GM19395 (cell line): ENCODE measurements at regions not wholly inside any gene's neighbourhood (a gene's known extent, or its start where the extent isn't known, plus 50 kb on each side); places are given as distances from the start of the nearest gene placed in this dataset.
"Not testable (repeated sequence)": the region's sequence is repeated elsewhere in the genome, so short reads cannot be mapped to it uniquely, and the experiment has no call there.

Experiments used
- ATAC-seq: cut with Tn5 transposase; IDR thresholded peaks from one replicate; pipeline ENCODE4 v1.9.1; 2021; ENCODE audit warnings: mild to moderate bottlenecking, moderate library complexity; ENCODE audit not compliant: unreplicated experiment

GRCh38 chr5:154593796-154594195, 115.8 kb upstream of the HAND1 start:
- no peak for ATAC-seq

- no peak for ATAC-seq
Observed at GRCh38 chr5:154593071-154593470, 115.0 kb upstream of the HAND1 start.

GRCh38 chr5:154590093-154590724, 112.2 kb upstream of the HAND1 start:
- no peak for ATAC-seq

- ATAC-seq: no peak
Observed at GRCh38 chr5:154589511-154589910, 111.5 kb upstream of the HAND1 start.

- ATAC-seq: not testable (repeated sequence)
Observed at GRCh38 chr5:154588833-154589425, 110.9 kb upstream of the HAND1 start.

- no peak for ATAC-seq
Observed at GRCh38 chr5:154588091-154588774, 110.2 kb upstream of the HAND1 start.

GRCh38 chr5:154587123-154588026, 109.3 kb upstream of the HAND1 start:
- no peak for ATAC-seq

- no peak for ATAC-seq
Observed at GRCh38 chr5:154583671-154584177, 105.7 kb upstream of the HAND1 start.

GRCh38 chr5:154580422-154580821, 102.4 kb upstream of the HAND1 start:
- no peak for ATAC-seq

- no peak for ATAC-seq
Observed at GRCh38 chr5:154577416-154577815, 99.4 kb upstream of the HAND1 start.

- ATAC-seq: no peak
Observed at GRCh38 chr5:154576429-154576806, 98.4 kb upstream of the HAND1 start.

GRCh38 chr5:154575546-154576428, 97.8 kb upstream of the HAND1 start:
- ATAC-seq: peak; percentile 98

- no peak for ATAC-seq
Observed at GRCh38 chr5:154573011-154573410, 95.0 kb upstream of the HAND1 start.

- no peak for ATAC-seq
Observed at GRCh38 chr5:154571325-154572035, 93.5 kb upstream of the HAND1 start.

- ATAC-seq: no peak
Observed at GRCh38 chr5:154570572-154571324, 92.7 kb upstream of the HAND1 start.

GRCh38 chr5:154568589-154568988, 90.6 kb upstream of the HAND1 start:
- no peak for ATAC-seq

GRCh38 chr5:154567155-154567554, 89.1 kb upstream of the HAND1 start:
- no peak for ATAC-seq

- no peak for ATAC-seq
Observed at GRCh38 chr5:154566146-154566680, 88.2 kb upstream of the HAND1 start.

GRCh38 chr5:154565123-154565522, 87.1 kb upstream of the HAND1 start:
- no peak for ATAC-seq
